HepG2 (cell line): ENCODE measurements at regions not wholly inside any gene's neighbourhood (a gene's known extent, or its start where the extent isn't known, plus 50 kb on each side); places are given as distances from the start of the nearest gene placed in this dataset.

ENCODE experiments used
- CHD2 ChIP-seq: IDR thresholded peaks from 2 replicates; pipeline ENCODE4 v1.6.1; 2011; ENCODE audit warnings: low read depth, low read length, improper control_type of control experiment
- CTCF ChIP-seq: sonication (generic); formaldehyde crosslinking; IDR thresholded peaks from 2 replicates; pipeline ENCODE4 v1.5.0; 2020; ENCODE audit warnings: mild to moderate bottlenecking, missing genetic modification reagents, moderate library complexity
- IKZF1 ChIP-seq: fragments of 450-650 bp; IDR thresholded peaks from 2 replicates; pipeline ENCODE4 v1.7.1; 2016
- POLR2A ChIP-seq, 2 experiments: IDR thresholded peaks; 2 replicates each; pipeline ENCODE4 v1.6.1; 2011; ENCODE audit warnings: low read depth in 2 of 2, low read length in 2 of 2, mild to moderate bottlenecking in 1 of 2, moderate library complexity in 1 of 2; ENCODE audit not compliant: insufficient read depth in 1 of 2
- POLR2AphosphoS2 ChIP-seq: IDR thresholded peaks from 2 replicates; pipeline ENCODE4 v1.6.1; 2011; ENCODE audit warnings: low read depth, low read length, improper control_type of control experiment
- ZBTB43 ChIP-seq: sonication (generic); formaldehyde crosslinking; conservative IDR thresholded peaks from 2 replicates; pipeline ENCODE4 v1.4.0; 2020; ENCODE audit warnings: missing genetic modification reagents

GRCh38 chr18:38886235-38886634, 1320.6 kb upstream of the CELF4 start:
- TF ChIP-seq CHD2 (no peak), IKZF1 (no peak), POLR2A (IDR thresholded peaks at IDR 0.05; ENCODE audit: insufficient read depth in 1 of 2, low read depth in 2 of 2, low read length in 2 of 2) (no peak), ZBTB43 (CRISPR knock-in tag) (no peak), POLR2AphosphoS2 (no peak), CTCF (no peak)
